HCT116 (cell line): ENCODE measurements at regions not wholly inside any gene's neighbourhood (a gene's known extent, or its start where the extent isn't known, plus 50 kb on each side); places are given as distances from the start of the nearest gene placed in this dataset.

ENCODE experiments used
- ATAC-seq: fragments of 200-7000 bp; cut with Tn5 transposase; 2 replicates; pipeline ENCODE4 v1.9.1; 2020; ENCODE audit warnings: mild to moderate bottlenecking, moderate library complexity
- BruUV-seq: library from RNA; stranded (reverse); fragments of 400-500 nt; replicated peaks from 2 replicates; lab custom pipeline; 2021; lab: Mats Ljungman, UMichigan
- CTCF ChIA-PET: fragments of 300-600 bp; sonication (Branson Sonifier 250); formaldehyde crosslinking; loops from one replicate; lab custom pipeline; 2021; ENCODE audit warnings: antibody characterized with exemption; lab: Charles Lee
- POLR2A ChIA-PET: fragments of 300-600, 350-600 bp; sonication (Branson Sonifier 250); formaldehyde crosslinking; loops from one replicate; lab custom pipeline; 2021; ENCODE audit warnings: antibody characterized with exemption; lab: Charles Lee
- RAD21 ChIA-PET, 2 experiments: fragments of 300-600 bp; sonication (Branson Sonifier 250); formaldehyde crosslinking; loops; one replicate each; lab custom pipeline; 2023; ENCODE audit warnings: low total read pairs in 2 of 2; ENCODE audit not compliant: uncharacterized antibody in 2 of 2, unreplicated experiment in 2 of 2, low non-redundant PET in 1 of 2; lab: Charles Lee
- DNase-seq: peaks from one replicate; pipeline ENCODE4 v3.0.0-alpha.2; 2010; ENCODE audit warnings: low read depth, low spot score
- H2AFZ ChIP-seq: fragments of 200-600 bp; shearing (Covaris generic), sonication (generic); 2 replicates; pipeline ENCODE4 v1.6.1; 2017; ENCODE audit warnings: low read depth, mixed run types, mixed read lengths, antibody characterized with exemption, low read length; ENCODE audit not compliant: poor library complexity, severe bottlenecking
- H3K27ac ChIP-seq: 2 replicates; pipeline ENCODE4 v1.5.1; 2012; ENCODE audit warnings: low read depth, low read length
- H3K27me3 ChIP-seq: fragments of 200-600 bp; sonication (generic); 2 replicates; pipeline ENCODE4 v1.6.1; 2016; ENCODE audit warnings: mixed run types, low read length, mixed read lengths; ENCODE audit not compliant: insufficient read depth
- H3K36me3 ChIP-seq, 2 experiments: fragments of 200-500 bp in 1 of 2; fragments of 200-600 bp in 1 of 2; sonication (Bioruptor generic) in 1 of 2; sonication (generic) in 1 of 2; 2 replicates each; pipeline versions ENCODE4 v1.5.1 to v1.6.1; 2014 to 2016; ENCODE audit warnings: low read length in 2 of 2, inconsistent platforms in 1 of 2, mixed read lengths in 1 of 2, mixed run types in 1 of 2; ENCODE audit not compliant: insufficient read depth in 2 of 2, control insufficient read depth in 1 of 2
- H3K4me1 ChIP-seq, 2 experiments: fragments of 200-600 bp in 1 of 2; sonication (generic) in 1 of 2; 2 replicates each; pipeline versions ENCODE4 v1.5.1 to v1.6.1; 2012 to 2017; ENCODE audit warnings: low read length in 2 of 2, inconsistent platforms in 1 of 2, mild to moderate bottlenecking in 1 of 2, mixed read lengths in 1 of 2, mixed run types in 1 of 2, moderate library complexity in 1 of 2; ENCODE audit not compliant: insufficient read depth in 2 of 2, control insufficient read depth in 1 of 2
- H3K4me2 ChIP-seq: fragments of 200-600 bp; sonication (generic); 2 replicates; pipeline ENCODE4 v1.6.1; 2017; ENCODE audit warnings: mixed run types, low read length, mixed read lengths
- H3K4me3 ChIP-seq, 2 experiments: fragments of 200-600 bp in 1 of 2; sonication (generic) in 1 of 2; replicated peaks in 1 of 2; 2 replicates each; pipeline ENCODE4 v1.5.1; 2011 to 2016; ENCODE audit warnings: low read length in 2 of 2, control low read depth in 1 of 2, low read depth in 1 of 2, mild to moderate bottlenecking in 1 of 2, mixed read lengths in 1 of 2, mixed run types in 1 of 2
- H3K79me2 ChIP-seq: fragments of 200-600 bp; sonication (generic); 2 replicates; pipeline ENCODE4 v1.6.1; 2017; ENCODE audit warnings: mild to moderate bottlenecking, mixed run types, low read length, moderate library complexity, mixed read lengths; ENCODE audit not compliant: insufficient read depth
- H3K9ac ChIP-seq: fragments of 200-600 bp; sonication (generic); 2 replicates; pipeline ENCODE4 v1.6.1; 2016; ENCODE audit warnings: low read length, mixed read lengths
- H3K9me2 ChIP-seq: fragments of 200-600 bp; sonication (generic), shearing (Covaris generic); 2 replicates; pipeline ENCODE4 v1.6.1; 2017; ENCODE audit warnings: mixed run types, mild to moderate bottlenecking, moderate library complexity; ENCODE audit not compliant: insufficient read depth
- H3K9me3 ChIP-seq, 2 experiments: fragments of 200-500 bp in 1 of 2; fragments of 200-600 bp in 1 of 2; sonication (Bioruptor generic) in 1 of 2; sonication (generic) in 1 of 2; 2 replicates each; pipeline ENCODE4 v1.6.1; 2014 to 2017; ENCODE audit warnings: low read length in 2 of 2, mixed read lengths in 2 of 2, inconsistent platforms in 1 of 2, low read depth in 1 of 2, mild to moderate bottlenecking in 1 of 2, mixed run types in 1 of 2, moderate library complexity in 1 of 2; ENCODE audit not compliant: control insufficient read depth in 1 of 2, insufficient read depth in 1 of 2
- H4K20me1 ChIP-seq: fragments of 200-600 bp; sonication (generic), shearing (Covaris generic); 2 replicates; pipeline ENCODE4 v1.6.1; 2017; ENCODE audit warnings: mixed run types, mild to moderate bottlenecking, moderate library complexity; ENCODE audit not compliant: insufficient read depth
- CBX3 ChIP-seq: IDR thresholded peaks from 2 replicates; pipeline ENCODE4 v1.6.1; 2012; ENCODE audit warnings: low read depth
- EGR1 ChIP-seq: IDR thresholded peaks from 2 replicates; pipeline ENCODE4 v1.6.1; 2012; ENCODE audit warnings: low read depth
- ELF1 ChIP-seq: IDR thresholded peaks from 2 replicates; pipeline ENCODE4 v1.6.1; 2012; ENCODE audit warnings: low read depth, borderline replicate concordance
- EZH2 ChIP-seq: fragments of 200-600 bp; sonication (generic); IDR thresholded peaks from 2 replicates; pipeline ENCODE4 v1.6.1; 2017; ENCODE audit warnings: antibody characterized with exemption, mixed run types
- EZH2phosphoT487 ChIP-seq: fragments of 200-600 bp; IDR thresholded peaks from 2 replicates; pipeline ENCODE4 v1.6.1; 2018; ENCODE audit warnings: antibody characterized with exemption, borderline replicate concordance
- FOSL1 ChIP-seq: IDR thresholded peaks from 2 replicates; pipeline ENCODE4 v1.6.1; 2012; ENCODE audit warnings: low read depth
- JUND ChIP-seq: IDR thresholded peaks from 2 replicates; pipeline ENCODE4 v1.6.1; 2012
- YY1 ChIP-seq: IDR thresholded peaks from 2 replicates; pipeline ENCODE4 v1.6.1; 2011; ENCODE audit warnings: low read length, low read depth, moderate library complexity, mild to moderate bottlenecking; ENCODE audit not compliant: insufficient replicate concordance; ENCODE audit errors: extremely low read depth
- ZFX ChIP-seq: fragments of 450-650 bp; IDR thresholded peaks from 2 replicates; pipeline ENCODE4 v1.6.1; 2017
- intact Hi-C: fragments of 100-400 bp; cut with micrococcal nuclease; formaldehyde crosslinking; loops from 2 replicates; pipeline ENCODE4 v1.10.0; 2022
- TF ChIP-seq, protein P1 (sequence below): IDR thresholded peaks from 2 replicates; pipeline ENCODE4 v1.6.1; 2012
- TF ChIP-seq, protein P2 (sequence below): IDR thresholded peaks from 2 replicates; pipeline ENCODE4 v1.6.1; 2011; ENCODE audit warnings: mild to moderate bottlenecking, low read length, moderate library complexity; ENCODE audit not compliant: insufficient replicate concordance; ENCODE audit errors: extremely low read depth

DNA sequence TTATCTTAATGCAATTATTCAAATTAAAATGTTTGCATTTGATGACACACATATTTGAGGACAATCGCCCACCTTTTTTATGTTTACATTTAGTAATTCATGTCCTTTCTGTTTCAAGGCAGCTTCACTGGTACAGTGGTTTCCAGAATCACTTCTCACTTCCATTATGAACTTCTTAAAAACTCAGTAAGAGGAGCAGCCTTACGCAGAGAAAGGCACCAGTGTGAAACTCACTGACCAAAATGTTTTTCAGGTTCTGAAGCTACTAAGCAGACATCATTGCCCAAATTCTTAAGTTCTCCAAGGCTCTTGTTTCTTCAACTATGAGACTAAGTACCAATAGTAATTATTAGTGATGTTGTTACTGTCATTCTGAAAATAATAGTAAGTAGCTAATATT lies 353.1 kb upstream of the CXADR start:
- H3K79me2 ChIP-seq = no peaks in the 10 kb centered on the region
- H3K9me3 ChIP-seq = peaks cover 8 to 25% of the 10 kb centered on the region in 2 experiments; a peak in 2 of 4 replicates
- ATAC-seq = no peak
- H3K27ac ChIP-seq = no peak overlapping the region
- ChIA-PET CTCF (no interaction called here), POLR2A (no interaction called here), RAD21 (no interaction called here)
- H3K4me3 ChIP-seq = no peak overlapping the region
- no peaks in the 10 kb centered on the region for H3K36me3 ChIP-seq
- no TSS peak for BruUV-seq
- TF ChIP-seq EZH2phosphoT487 (no peak), ELF1 (no peak), ZFX (no peak), EGR1 (no peak), JUND (no peak)
- TF ChIP-seq, protein P1, sequence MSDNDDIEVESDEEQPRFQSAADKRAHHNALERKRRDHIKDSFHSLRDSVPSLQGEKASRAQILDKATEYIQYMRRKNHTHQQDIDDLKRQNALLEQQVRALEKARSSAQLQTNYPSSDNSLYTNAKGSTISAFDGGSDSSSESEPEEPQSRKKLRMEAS = no peak
- TF ChIP-seq, all 23 proteins: peak for 0
- H3K27me3 ChIP-seq = no peaks in the 10 kb centered on the region
- no peak overlapping the region for H2AFZ ChIP-seq
- intact Hi-C loops = no loop called here
- no peak overlapping the region for H3K4me2 ChIP-seq
- H4K20me1 ChIP-seq = no peaks in the 10 kb centered on the region
- DNase-seq = no peak
- no peaks in the 10 kb centered on the region for H3K9me2 ChIP-seq
- H3K9ac ChIP-seq = no peak overlapping the region
- no peaks in the 10 kb centered on the region for H3K4me1 ChIP-seq

DNA sequence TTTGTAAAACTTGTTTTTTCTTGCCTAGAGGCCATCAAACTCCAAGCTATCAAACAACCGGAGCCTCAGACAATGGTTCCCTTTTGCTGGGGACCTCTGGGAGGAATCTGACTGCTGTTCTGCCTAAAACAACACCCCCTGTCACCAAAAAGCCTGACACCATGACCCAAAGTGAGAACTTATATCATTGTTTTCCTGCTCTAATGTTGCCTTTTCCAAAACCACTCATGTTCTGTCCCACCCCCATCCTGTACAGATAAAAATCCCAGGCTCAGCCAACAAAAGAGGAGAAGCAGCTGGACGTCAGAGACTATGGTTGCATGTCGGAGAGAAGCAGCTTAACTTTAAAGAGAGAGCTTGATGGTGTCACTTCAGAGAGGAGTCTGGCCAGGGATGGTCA lies 327.2 kb upstream of the CXADR start:
- DNase-seq = no peak
- no peak overlapping the region for H3K4me2 ChIP-seq
- H3K9me2 ChIP-seq = no peaks in the 10 kb centered on the region
- ChIA-PET CTCF (no interaction called here), POLR2A (no interaction called here), RAD21 (no interaction called here)
- no peak overlapping the region for H3K27ac ChIP-seq
- no peaks in the 10 kb centered on the region for H3K27me3 ChIP-seq
- H3K4me3 ChIP-seq = no peak overlapping the region
- intact Hi-C loops = no loop called here
- no peaks in the 10 kb centered on the region for H3K4me1 ChIP-seq
- H2AFZ ChIP-seq = no peak overlapping the region
- H3K9ac ChIP-seq = no peak overlapping the region
- no peaks in the 10 kb centered on the region for H3K79me2 ChIP-seq
- no peaks in the 10 kb centered on the region for H4K20me1 ChIP-seq
- BruUV-seq = no TSS peak
- ATAC-seq = no peak
- no peak for TF ChIP-seq YY1
- no peak for TF ChIP-seq CBX3
- TF ChIP-seq FOSL1 = no peak
- TF ChIP-seq EZH2 = no peak
- TF ChIP-seq, protein P2, sequence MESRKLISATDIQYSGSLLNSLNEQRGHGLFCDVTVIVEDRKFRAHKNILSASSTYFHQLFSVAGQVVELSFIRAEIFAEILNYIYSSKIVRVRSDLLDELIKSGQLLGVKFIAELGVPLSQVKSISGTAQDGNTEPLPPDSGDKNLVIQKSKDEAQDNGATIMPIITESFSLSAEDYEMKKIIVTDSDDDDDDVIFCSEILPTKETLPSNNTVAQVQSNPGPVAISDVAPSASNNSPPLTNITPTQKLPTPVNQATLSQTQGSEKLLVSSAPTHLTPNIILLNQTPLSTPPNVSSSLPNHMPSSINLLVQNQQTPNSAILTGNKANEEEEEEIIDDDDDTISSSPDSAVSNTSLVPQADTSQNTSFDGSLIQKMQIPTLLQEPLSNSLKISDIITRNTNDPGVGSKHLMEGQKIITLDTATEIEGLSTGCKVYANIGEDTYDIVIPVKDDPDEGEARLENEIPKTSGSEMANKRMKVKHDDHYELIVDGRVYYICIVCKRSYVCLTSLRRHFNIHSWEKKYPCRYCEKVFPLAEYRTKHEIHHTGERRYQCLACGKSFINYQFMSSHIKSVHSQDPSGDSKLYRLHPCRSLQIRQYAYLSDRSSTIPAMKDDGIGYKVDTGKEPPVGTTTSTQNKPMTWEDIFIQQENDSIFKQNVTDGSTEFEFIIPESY = no peak
- H3K36me3 ChIP-seq = no peaks in the 10 kb centered on the region
- H3K9me3 ChIP-seq = peaks cover 8 to 22% of the 10 kb centered on the region in 2 experiments; a peak in 2 of 4 replicates
